Activated T-cell treated with anti-CD3 and anti-CD28 coated beads, Interleukin-2, amount 50 U/mL, for 72 hours (primary cell): ENCODE measurements at regions not wholly inside any gene's neighbourhood (a gene's known extent, or its start where the extent isn't known, plus 50 kb on each side); places are given as distances from the start of the nearest gene placed in this dataset.

Source experiments
- ATAC-seq, 2 donors: fragments of 150-1000 bp; cut with Tn5 transposase; replicated peaks in 1 of 2; 2 replicates each; pipeline ENCODE4 v1.10.0; 2021; ENCODE audit warnings: moderate library complexity in 2 of 2, mild to moderate bottlenecking in 1 of 2
- DNase-seq, 2 donors: peaks; one replicate each; pipeline ENCODE4 v3.0.0; 2021 to 2022; ENCODE audit warnings: mixed read lengths in 1 of 2
- H3K27ac Mint-ChIP-seq: one replicate; pipeline ENCODE4 v1.8.0; 2022; ENCODE audit warnings: mild to moderate bottlenecking, moderate library complexity, mixed read lengths
- H3K27me3 Mint-ChIP-seq: one replicate; pipeline ENCODE4 v1.8.0; 2022; ENCODE audit warnings: low read depth, mixed read lengths
- H3K36me3 Mint-ChIP-seq, 2 donors: one replicate each; pipeline ENCODE4 v1.8.0; 2022; ENCODE audit warnings: mixed read lengths in 2 of 2, mild to moderate bottlenecking in 1 of 2; ENCODE audit not compliant: insufficient read depth in 2 of 2
- H3K4me1 Mint-ChIP-seq: one replicate; pipeline ENCODE4 v1.8.0; 2022; ENCODE audit warnings: low read depth, mixed read lengths
- H3K4me3 Mint-ChIP-seq, 2 donors: one replicate each; pipeline ENCODE4 v1.8.0; 2022; ENCODE audit warnings: mild to moderate bottlenecking in 2 of 2, mixed read lengths in 2 of 2, moderate library complexity in 2 of 2
- H3K9me3 Mint-ChIP-seq, 2 donors: one replicate each; pipeline ENCODE4 v1.8.0; 2022; ENCODE audit warnings: mixed read lengths in 2 of 2

GRCh38 chr18:33918571-33918970 is 306.1 kb downstream of the NOL4 start:
- peaks cover 6 to 14% of the 10 kb centered on the region in 2 donors for H3K9me3 Mint-ChIP-seq
- DNase-seq (no peak), ATAC-seq (no peak)
- no peaks in the 10 kb centered on the region for H3K4me1 Mint-ChIP-seq
- no peak overlapping the region for H3K4me3 Mint-ChIP-seq
- no peak overlapping the region for H3K27ac Mint-ChIP-seq
- H3K27me3 Mint-ChIP-seq: no peaks in the 10 kb centered on the region
- peaks cover 0 to 1% of the 10 kb centered on the region in 2 donors for H3K36me3 Mint-ChIP-seq

GRCh38 chr18:33916200-33916599 is 308.5 kb downstream of the NOL4 start:
- ATAC-seq: no peak
- H3K4me1 Mint-ChIP-seq: no peaks in the 10 kb centered on the region

GRCh38 chr18:33914399-33914798 is 310.3 kb downstream of the NOL4 start:
- no peak overlapping the region for H3K4me3 Mint-ChIP-seq
- H3K4me1 Mint-ChIP-seq: no peaks in the 10 kb centered on the region
- H3K36me3 Mint-ChIP-seq: peaks cover 0 to 1% of the 10 kb centered on the region in 2 donors
- H3K27ac Mint-ChIP-seq: no peak overlapping the region
- no peak for ATAC-seq
- no peak for DNase-seq
- H3K27me3 Mint-ChIP-seq: no peaks in the 10 kb centered on the region
- H3K9me3 Mint-ChIP-seq: peaks cover 8 to 12% of the 10 kb centered on the region in 2 donors

More at GRCh38 chr18:33916200-33916599, 308.5 kb downstream of the NOL4 start:
- Mint-ChIP-seq H3K4me3 (no peak overlapping the region), H3K27ac (no peak overlapping the region), H3K36me3 (peaks cover 0 to 1% of the 10 kb centered on the region in 2 donors), H3K9me3 (peaks cover 8 to 10% of the 10 kb centered on the region in 2 donors), H3K27me3 (no peaks in the 10 kb centered on the region)
- DNase-seq: no peak

GRCh38 chr18:33906046-33906445 is 318.7 kb downstream of the NOL4 start:
- no peak for DNase-seq
- Mint-ChIP-seq H3K4me3 (no peak overlapping the region), H3K36me3 (peaks cover 1 to 2% of the 10 kb centered on the region in 2 donors), H3K27me3 (no peaks in the 10 kb centered on the region), H3K9me3 (peaks cover 0 to 21% of the 10 kb centered on the region in 2 donors), H3K4me1 (no peaks in the 10 kb centered on the region), H3K27ac (no peak overlapping the region)
- no peak for ATAC-seq

- Mint-ChIP-seq H3K4me3 (no peak overlapping the region), H3K36me3 (peaks cover 1 to 2% of the 10 kb centered on the region in 2 donors), H3K27me3 (no peaks in the 10 kb centered on the region), H3K4me1 (no peaks in the 10 kb centered on the region), H3K9me3 (peaks cover 1 to 22% of the 10 kb centered on the region in 2 donors), H3K27ac (no peak overlapping the region)
- no peak for DNase-seq
- no peak for ATAC-seq
These were observed 322.7 kb downstream of the NOL4 start for GRCh38 chr18:33901894-33902512.

GRCh38 chr18:33900638-33901037 is 322.6 kb downstream of the ASXL3 start:
- Mint-ChIP-seq H3K4me3 (no peak overlapping the region), H3K27me3 (no peaks in the 10 kb centered on the region), H3K4me1 (no peaks in the 10 kb centered on the region), H3K27ac (no peak overlapping the region), H3K36me3 (peaks cover 1 to 2% of the 10 kb centered on the region in 2 donors), H3K9me3 (peaks cover 1 to 25% of the 10 kb centered on the region in 2 donors)
- DNase-seq (no peak), ATAC-seq (no peak)

GRCh38 chr18:33898427-33898826 is 320.4 kb downstream of the ASXL3 start:
- peaks cover 0 to 2% of the 10 kb centered on the region in 2 donors for H3K36me3 Mint-ChIP-seq
- ATAC-seq (no peak), DNase-seq (no peak)
- no peaks in the 10 kb centered on the region for H3K27me3 Mint-ChIP-seq
- H3K4me3 Mint-ChIP-seq: no peak overlapping the region
- H3K9me3 Mint-ChIP-seq: peaks cover 1 to 18% of the 10 kb centered on the region in 2 donors
- H3K27ac Mint-ChIP-seq: no peak overlapping the region
- H3K4me1 Mint-ChIP-seq: no peaks in the 10 kb centered on the region

GRCh38 chr18:33878213-33878612 is 300.2 kb downstream of the ASXL3 start:
- no peaks in the 10 kb centered on the region for H3K36me3 Mint-ChIP-seq
- H3K4me1 Mint-ChIP-seq: no peaks in the 10 kb centered on the region
- H3K4me3 Mint-ChIP-seq: no peak overlapping the region
- H3K27ac Mint-ChIP-seq: no peak overlapping the region
- ATAC-seq (no peak), DNase-seq (no peak)
- H3K9me3 Mint-ChIP-seq: peaks cover 2 to 7% of the 10 kb centered on the region in 2 donors
- no peaks in the 10 kb centered on the region for H3K27me3 Mint-ChIP-seq

- no peaks in the 10 kb centered on the region for H3K36me3 Mint-ChIP-seq
- DNase-seq (no peak), ATAC-seq (no peak)
- H3K4me3 Mint-ChIP-seq: no peak overlapping the region
- no peak overlapping the region for H3K27ac Mint-ChIP-seq
- no peaks in the 10 kb centered on the region for H3K4me1 Mint-ChIP-seq
- H3K9me3 Mint-ChIP-seq: peaks cover 2 to 9% of the 10 kb centered on the region in 2 donors
- H3K27me3 Mint-ChIP-seq: no peaks in the 10 kb centered on the region
These were observed 297.1 kb downstream of the ASXL3 start for GRCh38 chr18:33875029-33875565.

GRCh38 chr18:33873112-33873511 is 295.1 kb downstream of the ASXL3 start:
- ATAC-seq: no peak
- Mint-ChIP-seq H3K9me3 (peaks cover 2 to 9% of the 10 kb centered on the region in 2 donors), H3K4me3 (no peak overlapping the region), H3K36me3 (no peaks in the 10 kb centered on the region), H3K27ac (no peak overlapping the region), H3K4me1 (no peaks in the 10 kb centered on the region), H3K27me3 (no peaks in the 10 kb centered on the region)
- DNase-seq: no peak

- no peak for ATAC-seq
- no peaks in the 10 kb centered on the region for H3K4me1 Mint-ChIP-seq
- DNase-seq: no peak
- H3K4me3 Mint-ChIP-seq: no peak overlapping the region
- peaks cover 2 to 9% of the 10 kb centered on the region in 2 donors for H3K9me3 Mint-ChIP-seq
- H3K27ac Mint-ChIP-seq: no peak overlapping the region
- no peaks in the 10 kb centered on the region for H3K27me3 Mint-ChIP-seq
- H3K36me3 Mint-ChIP-seq: no peaks in the 10 kb centered on the region
These were observed 293.5 kb downstream of the ASXL3 start for GRCh38 chr18:33871363-33872025.

- DNase-seq (no peak), ATAC-seq (no peak)
- no peaks in the 10 kb centered on the region for H3K36me3 Mint-ChIP-seq
- no peak overlapping the region for H3K27ac Mint-ChIP-seq
- H3K27me3 Mint-ChIP-seq: no peaks in the 10 kb centered on the region
- H3K9me3 Mint-ChIP-seq: peaks cover 5 to 9% of the 10 kb centered on the region in 2 donors
- no peak overlapping the region for H3K4me3 Mint-ChIP-seq
- no peaks in the 10 kb centered on the region for H3K4me1 Mint-ChIP-seq
These were observed 292.0 kb downstream of the ASXL3 start for GRCh38 chr18:33870059-33870458.

- Mint-ChIP-seq H3K9me3 (peaks cover 5 to 14% of the 10 kb centered on the region in 2 donors), H3K27me3 (no peaks in the 10 kb centered on the region), H3K4me3 (no peak overlapping the region), H3K4me1 (no peaks in the 10 kb centered on the region), H3K36me3 (peaks cover 0 to 3% of the 10 kb centered on the region in 2 donors), H3K27ac (no peak overlapping the region)
- DNase-seq (no peak), ATAC-seq (no peak)
These were observed 288.4 kb downstream of the ASXL3 start for GRCh38 chr18:33866386-33866785.
